ENCODE measurements at regions not wholly inside any gene's neighbourhood (a gene's known extent, or its start where the extent isn't known, plus 50 kb on each side); places are given as distances from the start of the nearest gene placed in this dataset.

- DNase-seq = no peak
Observed at GRCh38 chr3:23644099-23644498, 161.7 kb upstream of the UBE2E1 start.

- no peak for DNase-seq
Observed at GRCh38 chr3:23644676-23645075, 161.1 kb upstream of the UBE2E1 start.

DNA sequence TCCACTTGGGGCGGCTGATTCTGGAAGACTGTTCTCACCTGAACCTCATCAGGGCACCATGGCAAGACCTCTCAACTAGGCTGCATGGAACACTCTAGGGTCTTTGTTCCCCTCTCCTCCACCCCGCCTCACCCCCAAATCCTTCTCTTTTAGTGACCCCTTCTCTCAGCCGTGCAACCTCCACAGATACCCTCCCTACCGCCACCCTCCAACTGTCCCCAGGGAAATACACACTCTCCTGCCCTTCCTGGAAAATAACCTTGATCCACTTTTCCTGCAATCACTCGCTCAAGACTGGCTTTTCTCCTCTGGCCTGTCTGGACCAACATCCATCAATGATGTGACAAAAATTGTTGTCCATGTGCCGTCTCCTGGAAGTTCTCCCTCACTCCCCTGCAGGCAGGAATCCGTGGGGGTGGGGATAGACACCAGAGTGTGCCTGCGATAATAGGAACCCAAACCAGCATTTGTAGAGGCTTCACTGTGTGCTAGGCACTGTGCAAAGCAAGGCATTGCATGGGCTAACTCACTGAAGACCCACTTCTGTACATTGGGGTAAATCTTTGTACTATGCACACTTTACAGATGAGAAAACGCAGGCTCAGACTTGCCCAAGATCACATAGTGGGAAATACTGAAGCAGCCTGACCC is 160.1 kb upstream of the UBE2E1 start:
- no peak for DNase-seq

DNA sequence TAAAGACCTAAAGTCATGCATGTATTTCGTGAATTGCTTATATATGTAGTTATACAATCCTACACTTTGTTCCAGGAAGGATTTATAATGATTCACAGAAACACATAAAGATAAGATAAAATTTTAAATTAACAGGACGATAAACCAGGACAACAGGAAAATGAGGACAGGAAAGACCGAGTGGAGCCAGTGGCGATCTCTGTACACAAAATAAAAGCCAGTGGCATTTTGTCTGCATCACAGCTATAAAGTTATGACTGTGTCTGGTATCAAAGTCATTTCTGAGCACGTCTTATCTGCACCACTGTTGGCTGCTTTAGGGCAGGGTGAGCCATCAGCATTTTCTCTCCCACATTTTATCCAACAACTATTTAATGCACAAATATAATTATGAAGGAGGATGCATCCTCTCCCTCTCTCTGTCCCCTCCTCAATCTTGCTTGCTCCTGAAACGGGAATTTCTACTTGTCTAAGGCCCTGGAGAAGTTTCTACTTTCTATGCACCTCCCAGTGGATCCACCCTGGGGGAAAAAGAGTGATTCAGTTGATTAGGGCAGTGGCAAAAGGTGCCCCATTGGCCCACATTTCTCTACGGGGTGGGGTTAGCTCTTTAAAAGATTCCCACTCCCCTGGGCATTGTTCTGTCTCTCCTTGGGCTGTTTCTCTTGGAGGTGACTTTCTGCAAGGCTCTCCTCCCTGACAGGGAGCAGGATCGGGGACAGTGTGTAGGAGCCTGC is 159.4 kb upstream of the UBE2E1 start:
- DNase-seq = no peak

DNA sequence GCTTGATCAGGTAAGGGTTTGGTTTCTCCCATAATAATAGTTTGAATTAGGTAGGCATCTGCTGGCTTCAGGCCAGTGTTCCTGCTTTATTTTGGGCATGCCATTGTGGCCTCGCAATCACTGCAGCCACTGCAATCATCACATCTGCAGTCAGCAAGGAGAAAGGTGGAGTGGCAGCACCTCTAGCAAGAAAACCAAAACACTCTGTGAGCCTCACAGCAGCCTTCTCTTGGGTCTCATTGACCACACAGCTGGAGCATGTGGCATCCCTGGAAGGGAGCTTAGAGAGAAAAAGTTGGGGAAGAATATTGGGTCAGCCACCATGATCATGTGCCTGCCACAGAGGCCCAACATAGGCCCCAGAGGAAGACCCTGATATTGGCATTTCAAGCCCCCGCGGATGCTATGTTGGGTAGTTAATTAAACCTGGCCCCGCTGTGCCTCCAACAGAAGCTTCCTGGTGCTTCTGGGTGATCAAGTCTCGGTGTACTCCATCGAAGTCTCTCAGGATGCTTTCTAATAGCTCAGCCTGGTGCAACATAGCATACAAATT is 158.0 kb upstream of the UBE2E1 start:
- no peak for DNase-seq

DNA sequence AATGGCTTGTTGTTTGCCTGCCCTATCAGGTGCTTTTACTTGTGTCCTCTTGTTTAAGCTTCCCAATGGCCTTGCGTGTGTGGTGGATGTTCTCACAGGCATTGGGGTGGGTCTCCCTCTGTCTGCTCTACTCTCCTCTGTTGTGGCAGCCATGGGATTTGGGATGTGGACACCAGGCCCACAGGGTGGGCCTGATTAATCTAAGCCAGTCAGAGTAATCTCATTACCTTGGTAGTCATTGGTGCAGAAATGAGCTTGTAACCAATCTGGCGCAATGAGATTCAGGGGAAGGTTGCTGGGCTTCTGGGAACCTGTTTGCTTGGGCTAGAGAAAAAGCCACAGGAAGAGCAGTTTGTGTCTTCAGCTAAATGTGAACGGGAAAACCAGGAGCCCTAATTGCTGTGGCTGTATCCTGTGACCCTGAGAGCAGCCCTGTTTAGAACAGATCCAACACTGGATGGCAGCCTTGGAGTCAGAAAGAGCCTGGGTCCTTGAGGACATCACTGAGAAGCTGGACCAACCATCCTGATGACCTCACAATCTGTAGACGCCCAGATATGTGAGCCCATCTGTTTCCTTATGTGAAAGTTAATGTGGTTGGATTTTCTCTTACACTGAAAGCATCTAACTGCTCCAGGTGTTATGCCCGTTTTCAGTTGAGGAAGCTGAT is 157.3 kb upstream of the UBE2E1 start:
- DNase-seq = no peak

- no peak for DNase-seq
Observed at GRCh38 chr3:23648996-23649395, 156.8 kb upstream of the UBE2E1 start.

DNA sequence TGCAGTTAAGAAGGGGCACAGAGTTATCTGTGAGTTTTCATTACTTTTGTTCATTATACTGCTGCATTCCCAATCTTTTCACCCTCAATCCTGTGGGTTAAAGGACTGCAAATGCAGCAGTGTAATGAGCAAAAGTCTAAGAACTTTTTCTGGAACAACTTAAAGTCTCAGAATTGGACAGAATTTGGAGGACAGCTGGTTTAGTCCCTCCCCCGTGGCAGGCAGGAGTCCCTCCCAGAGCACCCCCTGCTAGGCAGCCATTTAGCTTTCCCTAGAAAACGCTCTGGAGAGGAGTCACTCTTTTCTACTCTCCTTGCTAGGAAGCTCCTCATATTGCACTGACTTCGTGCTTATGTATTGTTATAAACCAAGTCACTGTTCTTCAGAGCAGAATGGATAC is 156.3 kb upstream of the UBE2E1 start:
- no peak for DNase-seq

GRCh38 chr3:23650371-23651140 is 155.2 kb upstream of the UBE2E1 start:
- DNase-seq = no peak

- DNase-seq = no peak
Observed at GRCh38 chr3:23653647-23654525, 151.9 kb upstream of the UBE2E1 start.

GRCh38 chr3:23654571-23654970 is 151.2 kb upstream of the UBE2E1 start:
- no peak for DNase-seq

- DNase-seq = no peak
Observed at GRCh38 chr3:23655749-23656148, 150.0 kb upstream of the UBE2E1 start.

DNA sequence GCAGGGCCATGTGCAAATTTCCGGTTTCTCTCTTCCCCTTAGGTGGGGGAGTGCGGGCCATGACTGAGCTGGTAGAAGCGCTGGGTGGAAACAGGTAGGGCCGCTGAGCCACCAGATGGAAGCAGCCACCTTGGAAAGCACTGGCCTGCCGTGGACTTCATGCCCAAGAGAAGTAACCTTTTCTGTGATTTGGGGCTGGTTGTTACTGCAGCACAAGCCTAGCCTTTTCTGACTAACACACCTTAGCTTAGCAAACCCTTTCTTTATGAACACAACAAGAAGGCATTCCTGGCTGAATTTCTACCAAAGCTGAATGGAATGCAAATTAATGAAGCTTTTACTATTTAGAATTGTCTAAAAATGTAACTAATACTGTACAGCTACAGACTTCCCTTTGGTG is 149.6 kb upstream of the UBE2E1 start:
- no peak for DNase-seq

- DNase-seq = no peak
Observed at GRCh38 chr3:23656821-23657220, 148.9 kb upstream of the UBE2E1 start.

- DNase-seq = no peak
Observed at GRCh38 chr3:23657647-23658046, 148.1 kb upstream of the UBE2E1 start.

GRCh38 chr3:23659274-23659673 is 146.5 kb upstream of the UBE2E1 start:
- no peak for DNase-seq

DNA sequence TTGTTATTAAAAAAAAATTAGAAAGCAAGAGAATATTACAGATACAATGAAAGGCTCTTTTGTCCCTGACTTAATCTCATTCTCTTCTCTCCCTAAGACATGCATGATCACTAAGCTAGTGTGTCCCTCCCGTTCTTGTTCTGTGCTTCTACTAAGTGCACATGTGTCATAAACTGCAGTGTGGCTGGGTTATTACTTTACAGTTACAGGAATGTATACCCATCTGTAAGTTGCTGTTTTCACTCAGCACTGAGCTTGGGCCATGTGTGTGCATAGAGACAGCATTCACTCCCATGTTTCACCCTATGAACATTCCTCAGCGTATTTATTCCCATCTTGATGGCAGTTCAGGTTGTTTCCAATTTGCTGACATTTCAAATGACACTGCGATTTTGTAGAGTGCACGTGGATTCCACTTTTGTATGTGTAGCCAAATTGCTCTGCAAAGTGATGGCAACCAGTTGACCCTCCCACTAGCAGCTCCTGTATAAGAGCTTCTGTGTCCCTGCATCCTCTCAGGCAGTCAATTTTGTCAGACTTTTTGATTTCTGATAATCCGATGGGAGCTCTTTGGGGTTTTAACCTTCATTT is 145.8 kb upstream of the UBE2E1 start:
- no peak for DNase-seq

- DNase-seq = no peak
Observed at GRCh38 chr3:23662079-23662617, 143.6 kb upstream of the UBE2E1 start.

DNA sequence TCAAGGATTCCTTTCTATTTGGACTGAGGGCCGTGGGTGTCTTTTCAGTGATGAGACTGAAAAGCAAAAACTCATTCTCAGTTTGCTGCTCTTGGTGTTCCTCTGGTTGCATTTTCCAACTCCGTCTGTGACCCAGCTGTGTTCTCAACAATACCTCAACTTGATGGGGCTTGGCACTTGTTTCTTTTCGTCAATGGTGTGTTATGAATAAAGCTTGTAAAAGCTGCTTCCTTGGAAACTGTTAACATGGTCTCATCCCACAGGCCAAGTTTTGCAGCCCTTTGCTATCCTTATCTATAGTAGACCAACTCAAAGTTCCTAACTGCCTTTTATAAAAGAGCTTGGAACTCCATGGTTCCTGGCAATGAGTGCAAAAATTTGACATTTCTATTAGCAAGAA is 142.5 kb upstream of the UBE2E1 start:
- no peak for DNase-seq

- DNase-seq = no peak
Observed at GRCh38 chr3:23663661-23664186, 142.0 kb upstream of the UBE2E1 start.

DNA sequence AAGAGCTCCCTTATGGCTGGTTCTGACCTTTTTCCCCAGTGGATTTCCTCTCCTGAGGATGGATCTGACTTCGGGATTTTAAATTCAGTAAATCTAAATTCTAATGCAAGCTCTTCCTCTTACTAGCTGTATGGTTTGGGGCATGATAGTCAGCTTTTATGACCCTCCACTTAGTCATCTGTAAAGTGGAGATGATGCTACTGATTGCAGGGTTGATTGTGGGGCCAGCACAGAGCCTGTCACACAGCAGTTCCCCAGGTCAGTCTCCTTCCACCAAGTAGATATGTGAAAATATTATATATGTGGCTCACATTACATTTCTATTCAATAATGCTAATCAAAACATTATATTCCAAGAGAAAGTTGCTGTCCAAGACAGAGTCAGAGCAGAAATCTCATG is 141.3 kb upstream of the UBE2E1 start:
- DNase-seq = no peak
